HepG2 (cell line): ENCODE measurements at regions not wholly inside any gene's neighbourhood (a gene's known extent, or its start where the extent isn't known, plus 50 kb on each side); places are given as distances from the start of the nearest gene placed in this dataset.

Experiments used
- ATAC-seq: fragments of 200-7000 bp; cut with Tn5 transposase; 3 replicates; pipeline ENCODE4 v1.9.1; 2020; ENCODE audit warnings: mild to moderate bottlenecking, moderate library complexity
- BruUV-seq: library from RNA; stranded (reverse); fragments of 400-500 nt; replicated peaks from 2 replicates; lab custom pipeline; 2021; lab: Mats Ljungman, UMichigan
- CTCF ChIA-PET: fragments of 300-600 bp; formaldehyde crosslinking; extraction: SDS; loops from one replicate; lab custom pipeline; 2021; ENCODE audit warnings: low total read pairs, inconsistent platforms, low intra/inter-chr PET ratio; lab: Yijun Ruan, JAX
- POLR2A ChIA-PET: fragments of 350-600 bp; sonication (Branson Sonifier 250); formaldehyde crosslinking; loops from one replicate; lab custom pipeline; 2020; ENCODE audit warnings: antibody characterized with exemption, inconsistent platforms; lab: Yijun Ruan, JAX
- DNase-seq: peaks from one replicate; pipeline ENCODE4 v3.0.0-alpha.2; 2015; ENCODE audit warnings: low spot score
- FAIRE-seq: peaks from 3 replicates; lab custom pipeline; 2011; peaks lifted over from hg19 to GRCh38; lab: Jason Lieb, UNC
- H2AFZ ChIP-seq: one replicate; pipeline ENCODE4 v1.6.1; 2011; ENCODE audit warnings: low read length, inconsistent platforms
- H3K27ac ChIP-seq: fragments of 300-600 bp; 3 replicates; pipeline ENCODE4 v1.8.0; 2011; ENCODE audit warnings: mixed run types, mild to moderate bottlenecking, mixed read lengths, low read length, inconsistent platforms; ENCODE audit not compliant: insufficient read depth; ENCODE audit errors: extremely low read length
- H3K27me3 ChIP-seq, 2 experiments: fragments of 200-600 bp in 1 of 2; 2 replicates in 1 of 2; 3 replicates in 1 of 2; pipeline versions ENCODE4 v1.6.0 to v1.8.0; 2011; ENCODE audit warnings: low read length in 2 of 2, mild to moderate bottlenecking in 2 of 2, moderate library complexity in 2 of 2, inconsistent platforms in 1 of 2; ENCODE audit not compliant: insufficient read depth in 2 of 2, control insufficient read depth in 1 of 2
- H3K36me3 ChIP-seq, 2 experiments: fragments of 200-600 bp in 1 of 2; replicated peaks in 1 of 2; 2 replicates in 1 of 2; 3 replicates in 1 of 2; pipeline versions ENCODE4 v1.5.1 to v1.8.0; 2011; ENCODE audit warnings: low read length in 2 of 2, inconsistent platforms in 1 of 2; ENCODE audit not compliant: insufficient read depth in 2 of 2, control insufficient read depth in 1 of 2
- H3K4me1 ChIP-seq: 2 replicates; pipeline ENCODE4 v1.5.1; 2012; ENCODE audit warnings: low read length, inconsistent platforms; ENCODE audit not compliant: insufficient read depth
- H3K4me2 ChIP-seq: 2 replicates; pipeline ENCODE4 v1.6.0; 2011; ENCODE audit warnings: low read depth, low read length, inconsistent platforms
- H3K4me3 ChIP-seq, 3 experiments: fragments of 200-600 bp in 1 of 3; sonication (generic), shearing (Covaris generic) in 1 of 3; replicated peaks in 1 of 3; 2 replicates each; pipeline ENCODE4 v1.5.1; 2011 to 2016; ENCODE audit warnings: low read length in 3 of 3, inconsistent platforms in 2 of 3, low read depth in 2 of 3, mild to moderate bottlenecking in 2 of 3, control low read depth in 1 of 3, mixed read lengths in 1 of 3; ENCODE audit not compliant: insufficient read depth in 1 of 3
- H3K79me2 ChIP-seq: one replicate; pipeline ENCODE4 v1.6.1; 2011; ENCODE audit warnings: low read length, inconsistent platforms; ENCODE audit not compliant: insufficient read depth
- H3K9ac ChIP-seq: 2 replicates; pipeline ENCODE4 v1.6.0; 2011; ENCODE audit warnings: mild to moderate bottlenecking, low read depth, low read length, inconsistent platforms; ENCODE audit not compliant: insufficient read depth
- H3K9me3 ChIP-seq: 2 replicates; pipeline ENCODE4 v1.5.1; 2012; ENCODE audit warnings: mild to moderate bottlenecking, low read length
- H4K20me1 ChIP-seq: 2 replicates; pipeline ENCODE4 v1.6.0; 2011; ENCODE audit warnings: inconsistent platforms, mild to moderate bottlenecking, low read length, moderate library complexity; ENCODE audit not compliant: insufficient read depth
- ATF1 ChIP-seq: IDR thresholded peaks from 2 replicates; pipeline ENCODE4 v1.6.1; 2016; ENCODE audit warnings: mild to moderate bottlenecking, control low read depth
- BORCS8-MEF2B ChIP-seq: sonication (generic); formaldehyde crosslinking; IDR thresholded peaks from 2 replicates; pipeline ENCODE4 v1.8.0; 2022; ENCODE audit warnings: mild to moderate bottlenecking, missing genetic modification reagents
- JUN ChIP-seq: sonication (generic); formaldehyde crosslinking; IDR thresholded peaks from 2 replicates; pipeline ENCODE4 v1.4.0; 2020; ENCODE audit warnings: mild to moderate bottlenecking, missing genetic modification reagents
- SOX13 ChIP-seq, 3 experiments: fragments of 450-650 bp in 1 of 3; sonication (generic) in 1 of 3; formaldehyde crosslinking in 1 of 3; IDR thresholded peaks in 2 of 3; conservative IDR thresholded peaks in 1 of 3; 2 replicates each; pipeline versions ENCODE4 v1.5.0 to v1.6.1; 2016 to 2020; ENCODE audit warnings: antibody characterized with exemption in 1 of 3, mild to moderate bottlenecking in 1 of 3, missing compliant biosample characterization in 1 of 3, missing genetic modification reagents in 1 of 3, moderate library complexity in 1 of 3
- ZBTB38 ChIP-seq: sonication (generic); formaldehyde crosslinking; IDR thresholded peaks from 2 replicates; pipeline ENCODE4 v1.5.1; 2020; ENCODE audit warnings: mild to moderate bottlenecking, missing genetic modification reagents
- ZMYM3 ChIP-seq: sonication (generic); formaldehyde crosslinking; IDR thresholded peaks from 2 replicates; pipeline ENCODE4 v1.5.1; 2020; ENCODE audit warnings: mild to moderate bottlenecking, missing genetic modification reagents
- WGBS: methylation state at CpG from one replicate; pipeline ENCODE4 v1.1.6; 2017; ENCODE audit warnings: low lambda C conversion rate; 5-methylcytosine and 5-hydroxymethylcytosine counted together
- in situ Hi-C: cut with HindIII; loops from 2 replicates; pipeline ENCODE4 v1.10.0; 2017; ENCODE audit warnings: low pct_unique_long_range_greater_than_20kb; ENCODE audit not compliant: extremely low pct_ligation_motif_present
- intact Hi-C: fragments of 100-400 bp; cut with micrococcal nuclease; formaldehyde crosslinking; loops from one replicate; pipeline ENCODE4 v1.10.0; 2022; ENCODE audit not compliant: unreplicated experiment

GRCh38 chr5:172559004-172559932, 81.8 kb upstream of the NEURL1B start:
- Histone ChIP-seq H3K4me1 (peaks cover 15% of the 10 kb centered on the region), H3K4me2 (no peak overlapping the region)
- CTCF ChIA-PET: no interaction called here
- TF ChIP-seq ATF1 (no peak), SOX13 (IDR thresholded peaks at IDR 0.05) (no peak), SOX13 (CRISPR knock-in tag; conservative IDR thresholded peaks at IDR 0.05 in 1 of 2, IDR thresholded peaks at IDR 0.05 in 1 of 2) (no peak), JUN (CRISPR knock-in tag) (no peak), ZMYM3 (no peak), ZBTB38 (CRISPR knock-in tag) (no peak), BORCS8-MEF2B (no peak)
- TF ChIP-seq, all 625 proteins: peak for 0
- BruUV-seq: no TSS peak
- H3K27ac ChIP-seq: no peak overlapping the region
- H4K20me1 ChIP-seq: no peaks in the 10 kb centered on the region
- intact Hi-C loops: no loop called here
- no peak for ATAC-seq
- in situ Hi-C loops: no loop called here
- no peak for DNase-seq
- no peak for FAIRE-seq
- no peak overlapping the region for H3K4me3 ChIP-seq
- POLR2A ChIA-PET: no interaction called here
- H3K27me3 ChIP-seq: peaks cover 13 to 47% of the 10 kb centered on the region in 2 experiments
- no peaks in the 10 kb centered on the region for H3K9me3 ChIP-seq
- no peak overlapping the region for H2AFZ ChIP-seq
- no peak overlapping the region for H3K9ac ChIP-seq
- H3K36me3 ChIP-seq: no peaks in the 10 kb centered on the region
- 61% methylated on average over 14 of the region's 23 CpGs for WGBS
- no peaks in the 10 kb centered on the region for H3K79me2 ChIP-seq
